Mammary epithelial cell (primary cell): ENCODE measurements at regions not wholly inside any gene's neighbourhood (a gene's known extent, or its start where the extent isn't known, plus 50 kb on each side); places are given as distances from the start of the nearest gene placed in this dataset.

Experiments
- EZH2 ChIP-seq: IDR thresholded peaks from 2 replicates; pipeline ENCODE4 v1.6.1; 2012; ENCODE audit warnings: low read length, inconsistent platforms, borderline replicate concordance
- TF ChIP-seq, protein P1 (sequence below), 2 donors: IDR thresholded peaks in 1 of 2; conservative IDR thresholded peaks in 1 of 2; 2 replicates each; pipeline ENCODE4 v1.5.1; 2011 to 2012; ENCODE audit warnings: inconsistent platforms in 2 of 2, low read length in 2 of 2, mild to moderate bottlenecking in 2 of 2, control low read depth in 1 of 2, low read depth in 1 of 2; ENCODE audit not compliant: insufficient read depth in 1 of 2; ENCODE audit errors: extremely low read depth in 1 of 2

DNA sequence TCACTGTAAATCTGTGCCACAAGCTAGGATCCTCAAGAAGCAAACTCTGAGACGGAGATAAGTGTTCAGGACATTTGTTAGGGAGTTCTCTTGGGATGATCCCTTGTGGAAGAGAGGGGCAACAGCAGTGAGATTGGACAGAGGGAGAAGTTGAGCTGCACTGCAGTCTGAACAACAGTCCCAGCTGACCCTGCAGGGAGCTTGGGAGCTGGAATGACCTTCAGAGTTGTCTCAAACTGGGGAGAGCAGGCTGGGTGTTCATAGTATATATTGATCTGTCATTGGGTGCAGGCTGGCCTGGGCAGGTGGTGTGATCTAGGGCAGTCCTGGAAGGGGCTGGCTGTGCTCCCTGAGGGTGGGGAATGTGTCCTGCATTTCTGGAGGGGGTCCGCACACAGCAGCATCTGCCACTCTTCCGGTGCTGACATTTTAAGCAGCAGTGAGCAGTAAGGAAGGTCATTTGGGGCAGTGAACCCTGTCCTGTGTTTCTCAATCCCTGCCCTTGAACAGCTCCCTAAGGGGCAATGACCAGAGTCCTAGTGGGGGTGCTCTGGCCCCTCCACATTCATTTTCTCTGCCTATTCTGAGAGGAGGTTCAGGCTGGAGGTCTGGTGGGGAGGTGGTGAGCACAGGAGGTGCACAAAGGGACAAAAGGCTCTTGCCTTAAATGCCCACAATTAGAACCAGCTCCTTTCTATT is 90.2 kb upstream of the PPM1J start:
- TF ChIP-seq, protein P1, sequence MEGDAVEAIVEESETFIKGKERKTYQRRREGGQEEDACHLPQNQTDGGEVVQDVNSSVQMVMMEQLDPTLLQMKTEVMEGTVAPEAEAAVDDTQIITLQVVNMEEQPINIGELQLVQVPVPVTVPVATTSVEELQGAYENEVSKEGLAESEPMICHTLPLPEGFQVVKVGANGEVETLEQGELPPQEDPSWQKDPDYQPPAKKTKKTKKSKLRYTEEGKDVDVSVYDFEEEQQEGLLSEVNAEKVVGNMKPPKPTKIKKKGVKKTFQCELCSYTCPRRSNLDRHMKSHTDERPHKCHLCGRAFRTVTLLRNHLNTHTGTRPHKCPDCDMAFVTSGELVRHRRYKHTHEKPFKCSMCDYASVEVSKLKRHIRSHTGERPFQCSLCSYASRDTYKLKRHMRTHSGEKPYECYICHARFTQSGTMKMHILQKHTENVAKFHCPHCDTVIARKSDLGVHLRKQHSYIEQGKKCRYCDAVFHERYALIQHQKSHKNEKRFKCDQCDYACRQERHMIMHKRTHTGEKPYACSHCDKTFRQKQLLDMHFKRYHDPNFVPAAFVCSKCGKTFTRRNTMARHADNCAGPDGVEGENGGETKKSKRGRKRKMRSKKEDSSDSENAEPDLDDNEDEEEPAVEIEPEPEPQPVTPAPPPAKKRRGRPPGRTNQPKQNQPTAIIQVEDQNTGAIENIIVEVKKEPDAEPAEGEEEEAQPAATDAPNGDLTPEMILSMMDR (conservative IDR thresholded peaks at IDR 0.05 in 1 of 2, IDR thresholded peaks at IDR 0.05 in 1 of 2; ENCODE audit: extremely low read depth in 1 of 2, insufficient read depth in 1 of 2, low read depth in 1 of 2, low read length in 2 of 2) = no peak
- no peak for TF ChIP-seq EZH2
